GM12878 (cell line): ENCODE measurements at regions not wholly inside any gene's neighbourhood (a gene's known extent, or its start where the extent isn't known, plus 50 kb on each side); places are given as distances from the start of the nearest gene placed in this dataset.

ENCODE experiments used
- ATAC-seq: fragments of 200-7000 bp; cut with Tn5 transposase; 3 replicates; pipeline ENCODE4 v1.9.1; 2020; ENCODE audit warnings: mild to moderate bottlenecking, moderate library complexity
- BruUV-seq: library from RNA; stranded (reverse); fragments of 400-500 nt; replicated peaks from 2 replicates; lab custom pipeline; 2021; lab: Mats Ljungman, UMichigan
- CTCF ChIA-PET: fragments of 300-600 bp; sonication (Branson Sonifier 250); formaldehyde crosslinking; extraction: SDS; loops from one replicate; lab custom pipeline; 2021; ENCODE audit warnings: inconsistent platforms; lab: Yijun Ruan, JAX
- POLR2A ChIA-PET: fragments of 350-600 bp; formaldehyde crosslinking; extraction: SDS; loops from one replicate; lab custom pipeline; 2021; ENCODE audit warnings: inconsistent platforms; lab: Charles Lee
- RAD21 ChIA-PET: fragments of 300-600 bp; sonication (Branson Sonifier 250); formaldehyde crosslinking; loops from one replicate; lab custom pipeline; 2023; ENCODE audit warnings: antibody characterized with exemption; ENCODE audit not compliant: unreplicated experiment; lab: Charles Lee
- SMC1A ChIA-PET: fragments of 300-600 bp; sonication (Branson Sonifier 250); formaldehyde crosslinking; loops from one replicate; lab custom pipeline; 2023; ENCODE audit not compliant: unreplicated experiment, uncharacterized antibody; lab: Charles Lee
- DNase-seq: peaks from one replicate; pipeline ENCODE4 v3.0.0-alpha.2; 2011; ENCODE audit warnings: low read depth, low spot score
- FAIRE-seq: peaks from 3 replicates; lab custom pipeline; 2011; peaks lifted over from hg19 to GRCh38; lab: Jason Lieb, UNC
- H2AFZ ChIP-seq: 2 replicates; pipeline ENCODE4 v1.6.0; 2011; ENCODE audit warnings: low read depth, low read length, control low read depth; ENCODE audit not compliant: control insufficient read depth
- H3K27ac ChIP-seq: 2 replicates; pipeline ENCODE4 v1.5.1; 2011; ENCODE audit warnings: control low read depth; ENCODE audit not compliant: control insufficient read depth, insufficient read depth
- H3K27me3 ChIP-seq, 2 experiments: replicated peaks in 1 of 2; 2 replicates each; pipeline versions ENCODE4 v1.6.0 to v1.6.1; 2011; ENCODE audit warnings: low read length in 1 of 2; ENCODE audit not compliant: control insufficient read depth in 2 of 2, insufficient read depth in 2 of 2
- H3K36me3 ChIP-seq, 2 experiments: 2 replicates each; pipeline ENCODE4 v1.5.1; 2011; ENCODE audit warnings: low read length in 1 of 2; ENCODE audit not compliant: control insufficient read depth in 2 of 2, insufficient read depth in 2 of 2
- H3K4me1 ChIP-seq: 2 replicates; pipeline ENCODE4 v1.6.1; 2011; ENCODE audit warnings: mild to moderate bottlenecking, low read length, moderate library complexity, mixed read lengths; ENCODE audit not compliant: control insufficient read depth, insufficient read depth
- H3K4me2 ChIP-seq: 2 replicates; pipeline ENCODE4 v1.6.0; 2011; ENCODE audit warnings: control low read depth; ENCODE audit not compliant: control insufficient read depth, insufficient read depth
- H3K4me3 ChIP-seq: fragments of 200-600 bp; sonication (generic); 2 replicates; pipeline ENCODE4 v1.5.1; 2016
- H3K79me2 ChIP-seq: 2 replicates; pipeline ENCODE4 v1.6.0; 2011; ENCODE audit warnings: low read length; ENCODE audit not compliant: control insufficient read depth, insufficient read depth
- H3K9ac ChIP-seq: 2 replicates; pipeline ENCODE4 v1.8.0; 2011; ENCODE audit warnings: low read length, control low read depth, mixed read lengths; ENCODE audit not compliant: control insufficient read depth, insufficient read depth
- H3K9me3 ChIP-seq: replicated peaks from 3 replicates; pipeline ENCODE4 v1.5.1; 2011; ENCODE audit warnings: mild to moderate bottlenecking, low read length; ENCODE audit not compliant: control insufficient read depth, insufficient read depth
- H4K20me1 ChIP-seq: 2 replicates; pipeline ENCODE4 v1.6.0; 2011; ENCODE audit not compliant: control insufficient read depth, insufficient read depth
- ETV6 ChIP-seq, 2 experiments: fragments of 450-650 bp in 1 of 2; IDR thresholded peaks in 1 of 2; conservative IDR thresholded peaks in 1 of 2; 2 replicates each; pipeline ENCODE4 v1.6.1; 2014; ENCODE audit warnings: antibody characterized with exemption in 1 of 2, borderline replicate concordance in 1 of 2, low read depth in 1 of 2, mild to moderate bottlenecking in 1 of 2, moderate library complexity in 1 of 2
- PML ChIP-seq: IDR thresholded peaks from 2 replicates; pipeline ENCODE4 v1.6.1; 2012; ENCODE audit warnings: low read length, inconsistent platforms
- RB1 ChIP-seq: fragments of 450-650 bp; formaldehyde crosslinking; IDR thresholded peaks from 2 replicates; pipeline ENCODE4 v1.6.1; 2017; ENCODE audit warnings: mild to moderate bottlenecking, borderline replicate concordance
- SIX5 ChIP-seq: IDR thresholded peaks from 2 replicates; pipeline ENCODE4 v1.6.1; 2011; ENCODE audit warnings: mild to moderate bottlenecking, low read depth, low read length, moderate library complexity; ENCODE audit not compliant: severe bottlenecking
- SMAD5 ChIP-seq: IDR thresholded peaks from 2 replicates; pipeline ENCODE4 v1.6.1; 2016; ENCODE audit warnings: antibody characterized with exemption, low read depth
- SMC3 ChIP-seq: IDR thresholded peaks from 2 replicates; pipeline ENCODE4 v1.6.1; 2011; ENCODE audit warnings: low read length, improper control_type of control experiment, borderline replicate concordance
- YY1 ChIP-seq: IDR thresholded peaks from 2 replicates; pipeline ENCODE4 v1.6.1; 2011; ENCODE audit warnings: low read depth, mild to moderate bottlenecking, low read length
- ZNF207 ChIP-seq: fragments of 450-650 bp; IDR thresholded peaks from 2 replicates; pipeline ENCODE4 v1.6.1; 2014; ENCODE audit warnings: antibody characterized with exemption, mild to moderate bottlenecking, borderline replicate concordance
- WGBS: methylation state at CpG from one replicate; pipeline ENCODE4 v1.1.6; 2016; ENCODE audit warnings: low lambda C conversion rate; ENCODE audit not compliant: insufficient replicate concordance, insufficient coverage; ENCODE audit errors: missing lambda C conversion rate; 5-methylcytosine and 5-hydroxymethylcytosine counted together
- in situ Hi-C: fragments of 300-500 bp; cut with MboI; formaldehyde crosslinking; loops from 9 replicates; pipeline ENCODE4 v1.14.3; 2018; ENCODE audit warnings: mixed read lengths
- intact Hi-C: fragments of 100-400 bp; cut with micrococcal nuclease; formaldehyde crosslinking; loops from one replicate; pipeline ENCODE4 v1.14.2; 2022; ENCODE audit not compliant: unreplicated experiment
- TF ChIP-seq, protein P1 (sequence below): fragments of 450-650 bp; IDR thresholded peaks from 2 replicates; pipeline ENCODE4 v1.6.1; 2016; ENCODE audit warnings: mild to moderate bottlenecking, moderate library complexity, borderline replicate concordance
- TF ChIP-seq, protein P2 (sequence below), 3 experiments: IDR thresholded peaks in 2 of 3; conservative IDR thresholded peaks in 1 of 3; 2 replicates each; pipeline ENCODE4 v1.5.1; 2011; ENCODE audit warnings: low read depth in 3 of 3, low read length in 3 of 3, mild to moderate bottlenecking in 3 of 3, control low read depth in 2 of 3, moderate library complexity in 2 of 3, inconsistent platforms in 1 of 3, mixed read lengths in 1 of 3; ENCODE audit not compliant: control insufficient read depth in 2 of 3, insufficient read depth in 1 of 3; ENCODE audit errors: extremely low read depth in 1 of 3

DNA sequence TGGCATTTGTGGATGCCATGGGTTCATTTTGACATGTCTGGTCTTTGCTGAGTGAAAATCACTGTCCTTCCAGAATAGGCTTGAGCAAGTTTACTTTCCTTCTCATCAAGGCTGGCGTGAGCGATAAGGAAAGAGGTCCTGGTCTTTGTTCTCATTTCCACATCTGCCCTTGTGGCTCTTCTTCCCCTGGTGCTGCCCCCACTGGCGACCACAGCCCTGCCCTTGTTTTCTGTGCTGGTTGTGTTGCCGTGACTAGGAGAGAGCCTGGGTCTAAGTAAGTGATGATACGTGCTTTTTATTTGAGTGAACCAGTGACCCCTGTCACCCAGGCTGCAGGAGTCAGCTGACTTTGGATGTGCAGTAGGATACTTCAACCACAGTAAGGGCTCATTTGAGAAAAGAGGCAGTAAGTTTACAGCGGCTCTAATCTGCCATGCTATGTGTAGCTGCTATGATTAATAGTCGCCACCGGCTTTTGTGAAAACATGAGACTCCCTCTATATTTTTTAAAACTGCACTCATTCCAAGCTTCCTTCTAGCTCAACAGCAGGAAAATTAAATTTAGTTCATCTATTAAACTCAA lies 441.7 kb downstream of the RNF144A start (continued):
- TF ChIP-seq, protein P1, sequence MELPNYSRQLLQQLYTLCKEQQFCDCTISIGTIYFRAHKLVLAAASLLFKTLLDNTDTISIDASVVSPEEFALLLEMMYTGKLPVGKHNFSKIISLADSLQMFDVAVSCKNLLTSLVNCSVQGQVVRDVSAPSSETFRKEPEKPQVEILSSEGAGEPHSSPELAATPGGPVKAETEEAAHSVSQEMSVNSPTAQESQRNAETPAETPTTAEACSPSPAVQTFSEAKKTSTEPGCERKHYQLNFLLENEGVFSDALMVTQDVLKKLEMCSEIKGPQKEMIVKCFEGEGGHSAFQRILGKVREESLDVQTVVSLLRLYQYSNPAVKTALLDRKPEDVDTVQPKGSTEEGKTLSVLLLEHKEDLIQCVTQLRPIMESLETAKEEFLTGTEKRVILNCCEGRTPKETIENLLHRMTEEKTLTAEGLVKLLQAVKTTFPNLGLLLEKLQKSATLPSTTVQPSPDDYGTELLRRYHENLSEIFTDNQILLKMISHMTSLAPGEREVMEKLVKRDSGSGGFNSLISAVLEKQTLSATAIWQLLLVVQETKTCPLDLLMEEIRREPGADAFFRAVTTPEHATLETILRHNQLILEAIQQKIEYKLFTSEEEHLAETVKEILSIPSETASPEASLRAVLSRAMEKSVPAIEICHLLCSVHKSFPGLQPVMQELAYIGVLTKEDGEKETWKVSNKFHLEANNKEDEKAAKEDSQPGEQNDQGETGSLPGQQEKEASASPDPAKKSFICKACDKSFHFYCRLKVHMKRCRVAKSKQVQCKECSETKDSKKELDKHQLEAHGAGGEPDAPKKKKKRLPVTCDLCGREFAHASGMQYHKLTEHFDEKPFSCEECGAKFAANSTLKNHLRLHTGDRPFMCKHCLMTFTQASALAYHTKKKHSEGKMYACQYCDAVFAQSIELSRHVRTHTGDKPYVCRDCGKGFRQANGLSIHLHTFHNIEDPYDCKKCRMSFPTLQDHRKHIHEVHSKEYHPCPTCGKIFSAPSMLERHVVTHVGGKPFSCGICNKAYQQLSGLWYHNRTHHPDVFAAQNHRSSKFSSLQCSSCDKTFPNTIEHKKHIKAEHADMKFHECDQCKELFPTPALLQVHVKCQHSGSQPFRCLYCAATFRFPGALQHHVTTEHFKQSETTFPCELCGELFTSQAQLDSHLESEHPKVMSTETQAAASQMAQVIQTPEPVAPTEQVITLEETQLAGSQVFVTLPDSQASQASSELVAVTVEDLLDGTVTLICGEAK: no peak
- no peak for TF ChIP-seq YY1
- TF ChIP-seq SMAD5: no peak
- no peak for TF ChIP-seq RB1
- no peak for TF ChIP-seq ZNF207

DNA sequence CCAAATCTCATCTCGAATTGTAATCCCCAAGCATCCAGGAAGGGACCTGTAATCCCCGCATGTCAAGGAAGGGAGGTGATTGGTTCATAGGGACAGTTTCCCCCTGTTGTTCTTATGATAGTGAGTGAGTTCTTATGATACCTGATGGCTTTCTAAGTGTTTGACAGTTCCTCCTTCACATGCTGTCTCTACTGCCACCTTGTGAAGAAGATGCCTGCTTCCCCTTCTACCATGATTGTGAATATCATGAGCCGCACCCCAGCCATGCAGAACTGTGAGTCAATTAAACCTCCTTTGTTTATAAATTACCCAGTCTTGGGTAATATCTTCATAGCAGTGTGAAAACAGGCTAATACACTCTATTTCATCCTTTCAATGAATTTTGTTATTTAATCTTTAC lies 446.7 kb downstream of the RNF144A start:
- CTCF ChIA-PET: interaction anchor here (0.6 to 1.0 kb wide), 2 partner anchors 254 to 1382 kb away, joined by 3 to 4 read pairs; no protein-coding TSS in a partner anchor
- intact Hi-C loops: loop anchor here (2.0 kb wide), 1 partner anchor 161 kb away; no protein-coding TSS in a partner anchor
- Histone ChIP-seq H3K27me3 (no peaks in the 10 kb centered on the region), H3K27ac (no peak overlapping the region), H3K9ac (no peak overlapping the region), H3K36me3 (no peaks in the 10 kb centered on the region), H2AFZ (no peak overlapping the region), H3K4me1 (no peaks in the 10 kb centered on the region), H3K9me3 (no peaks in the 10 kb centered on the region), H4K20me1 (no peaks in the 10 kb centered on the region), H3K79me2 (no peaks in the 10 kb centered on the region), H3K4me2 (no peak overlapping the region), H3K4me3 (no peak overlapping the region)
- TF ChIP-seq SIX5: no peak
- TF ChIP-seq SMC3: peak; percentile 21; the same call in 1 of the 2 replicates
- no peak for TF ChIP-seq PML
- TF ChIP-seq, protein P2, sequence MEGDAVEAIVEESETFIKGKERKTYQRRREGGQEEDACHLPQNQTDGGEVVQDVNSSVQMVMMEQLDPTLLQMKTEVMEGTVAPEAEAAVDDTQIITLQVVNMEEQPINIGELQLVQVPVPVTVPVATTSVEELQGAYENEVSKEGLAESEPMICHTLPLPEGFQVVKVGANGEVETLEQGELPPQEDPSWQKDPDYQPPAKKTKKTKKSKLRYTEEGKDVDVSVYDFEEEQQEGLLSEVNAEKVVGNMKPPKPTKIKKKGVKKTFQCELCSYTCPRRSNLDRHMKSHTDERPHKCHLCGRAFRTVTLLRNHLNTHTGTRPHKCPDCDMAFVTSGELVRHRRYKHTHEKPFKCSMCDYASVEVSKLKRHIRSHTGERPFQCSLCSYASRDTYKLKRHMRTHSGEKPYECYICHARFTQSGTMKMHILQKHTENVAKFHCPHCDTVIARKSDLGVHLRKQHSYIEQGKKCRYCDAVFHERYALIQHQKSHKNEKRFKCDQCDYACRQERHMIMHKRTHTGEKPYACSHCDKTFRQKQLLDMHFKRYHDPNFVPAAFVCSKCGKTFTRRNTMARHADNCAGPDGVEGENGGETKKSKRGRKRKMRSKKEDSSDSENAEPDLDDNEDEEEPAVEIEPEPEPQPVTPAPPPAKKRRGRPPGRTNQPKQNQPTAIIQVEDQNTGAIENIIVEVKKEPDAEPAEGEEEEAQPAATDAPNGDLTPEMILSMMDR (IDR thresholded peaks at IDR 0.05 in 2 of 3, conservative IDR thresholded peaks at IDR 0.05 in 1 of 3; ENCODE audit: control insufficient read depth in 2 of 3, extremely low read depth in 1 of 3, insufficient read depth in 1 of 3, low read depth in 3 of 3, low read length in 3 of 3): peak; percentile 15 to 31 (median 23); a peak in 2 of 6 replicates
- no peak for TF ChIP-seq ETV6 (conservative IDR thresholded peaks at IDR 0.05 in 1 of 2, IDR thresholded peaks at IDR 0.05 in 1 of 2; ENCODE audit: borderline replicate concordance in 1 of 2, low read depth in 1 of 2)
- RAD21 ChIA-PET: no interaction called here
- in situ Hi-C loops: no loop called here
- no TSS peak for BruUV-seq
- WGBS: 37% methylated on average over 3 of the region's 3 CpGs
- POLR2A ChIA-PET: no interaction called here
- FAIRE-seq (peak; percentile 38), DNase-seq (no peak), ATAC-seq (no peak)
- SMC1A ChIA-PET: no interaction called here
